ENCODE measurements at regions not wholly inside any gene's neighbourhood (a gene's known extent, or its start where the extent isn't known, plus 50 kb on each side); places are given as distances from the start of the nearest gene placed in this dataset.
"Not testable (repeated sequence)": the region's sequence is repeated elsewhere in the genome, so short reads cannot be mapped to it uniquely, and the experiment has no call there.

DNA sequence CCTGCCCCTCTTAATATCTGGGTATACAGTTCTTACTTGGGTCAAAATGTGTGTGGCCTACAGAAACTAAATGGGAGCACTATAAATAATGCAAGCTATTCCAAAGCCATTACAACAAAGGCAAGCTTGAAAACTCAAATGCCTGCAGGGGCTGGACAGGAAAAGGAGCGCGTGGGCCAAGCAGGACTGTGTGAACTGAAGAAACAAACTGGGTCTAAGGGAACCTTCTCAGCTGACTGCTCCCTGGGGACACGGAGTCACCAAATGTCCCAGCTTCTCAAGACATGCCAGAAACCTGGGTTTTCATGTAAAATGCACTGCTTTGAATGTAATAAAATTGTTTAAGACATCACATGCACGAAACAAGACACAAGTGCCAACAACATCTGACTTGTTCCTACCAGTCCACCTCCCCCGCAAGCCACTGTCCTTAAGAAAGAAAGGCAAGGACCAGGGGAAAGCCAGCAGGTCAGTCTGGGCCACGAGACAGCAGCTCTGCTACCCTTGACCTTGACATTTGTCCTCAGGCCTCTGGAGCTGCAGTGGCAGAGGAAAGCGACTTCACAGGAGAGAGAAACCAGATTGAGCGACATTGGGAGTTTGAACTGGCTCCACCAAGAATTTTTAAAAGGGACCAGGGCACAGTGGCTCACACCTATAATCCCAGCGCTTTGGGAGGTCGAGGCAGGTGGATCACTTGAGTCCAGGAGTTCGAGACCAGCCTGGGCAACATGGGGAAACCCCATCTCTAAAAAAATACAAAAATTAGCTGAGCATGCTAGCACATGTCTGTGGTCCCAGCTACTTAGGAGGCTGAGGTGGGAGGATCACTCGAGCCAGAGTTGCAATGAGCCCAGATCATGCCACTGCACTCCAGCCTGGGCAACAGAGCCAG, 89.7 kb upstream of the SH3BP4 start:
- DNase-seq (ENCODE audit: low spot score) = no peak

- not testable (repeated sequence) for DNase-seq (ENCODE audit: low spot score)
These were observed 92.4 kb upstream of the SH3BP4 start for GRCh38 chr2:234859330-234859872.

- DNase-seq (ENCODE audit: low spot score) = no peak
These were observed 93.0 kb upstream of the SH3BP4 start for GRCh38 chr2:234858790-234859329.

GRCh38 chr2:234858145-234858544, 93.7 kb upstream of the SH3BP4 start:
- DNase-seq (ENCODE audit: low spot score) = no peak

DNA sequence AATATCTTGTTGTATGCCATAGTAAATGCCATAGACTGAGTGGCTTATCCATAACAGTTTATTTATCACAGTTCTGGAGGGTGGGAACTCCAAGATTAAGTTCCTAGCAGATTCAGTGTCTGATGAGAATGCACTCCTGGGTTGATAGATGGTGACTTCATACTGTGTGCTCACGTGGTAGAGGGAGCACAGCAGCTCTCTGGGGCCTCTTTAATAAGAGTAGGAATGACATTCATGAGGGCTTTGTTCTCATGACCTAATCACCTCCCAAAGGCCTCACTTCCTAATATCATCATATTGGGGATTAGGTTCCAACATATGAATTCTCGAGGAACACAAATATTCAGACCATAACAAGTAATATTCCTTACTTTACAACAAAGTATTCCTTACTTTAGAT, 98.1 kb upstream of the SH3BP4 start:
- DNase-seq (ENCODE audit: low spot score) = no peak

GRCh38 chr2:234852941-234853340, 98.9 kb upstream of the SH3BP4 start:
- no peak for DNase-seq (ENCODE audit: low spot score)

DNA sequence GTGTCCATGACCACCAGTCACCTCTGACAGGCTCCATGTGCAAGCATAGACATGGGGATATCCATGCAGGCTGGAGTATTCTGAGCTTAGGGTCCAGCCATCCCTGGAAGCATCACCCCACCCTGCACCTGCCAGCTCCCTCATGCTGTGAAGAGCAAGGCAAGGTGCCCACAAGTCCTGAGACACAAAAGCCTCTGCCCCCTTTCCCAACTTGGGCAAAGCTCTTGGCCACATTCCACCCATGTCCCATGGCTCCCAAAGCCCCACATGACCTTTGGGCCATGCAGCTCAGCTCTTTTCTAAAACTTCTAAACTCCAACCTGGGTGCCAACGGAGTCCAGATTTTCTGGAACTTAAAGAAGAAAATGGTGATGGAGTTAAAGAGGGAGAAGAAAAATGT, 99.8 kb upstream of the SH3BP4 start:
- no peak for DNase-seq (ENCODE audit: low spot score)

DNA sequence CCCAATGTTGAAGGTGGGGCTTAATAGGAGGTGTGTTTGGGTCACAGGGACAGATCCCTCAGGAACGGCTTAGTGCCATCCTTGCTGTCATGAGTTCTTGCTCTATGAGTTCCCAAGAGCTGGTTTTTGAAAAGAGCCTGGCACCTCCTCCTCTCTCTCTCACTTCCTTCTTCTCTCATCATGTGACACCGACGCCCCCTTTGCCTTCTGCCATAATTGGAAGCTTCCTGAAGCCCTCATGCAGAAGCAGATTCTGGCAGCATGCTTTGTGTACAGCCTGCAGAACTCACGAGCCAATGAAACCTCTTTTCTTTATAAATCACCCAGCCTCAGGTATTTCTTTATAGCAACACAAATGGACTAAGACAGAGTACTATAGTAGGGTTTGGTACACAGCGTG, 100.4 kb upstream of the SH3BP4 start:
- DNase-seq (ENCODE audit: low spot score) = no peak

DNA sequence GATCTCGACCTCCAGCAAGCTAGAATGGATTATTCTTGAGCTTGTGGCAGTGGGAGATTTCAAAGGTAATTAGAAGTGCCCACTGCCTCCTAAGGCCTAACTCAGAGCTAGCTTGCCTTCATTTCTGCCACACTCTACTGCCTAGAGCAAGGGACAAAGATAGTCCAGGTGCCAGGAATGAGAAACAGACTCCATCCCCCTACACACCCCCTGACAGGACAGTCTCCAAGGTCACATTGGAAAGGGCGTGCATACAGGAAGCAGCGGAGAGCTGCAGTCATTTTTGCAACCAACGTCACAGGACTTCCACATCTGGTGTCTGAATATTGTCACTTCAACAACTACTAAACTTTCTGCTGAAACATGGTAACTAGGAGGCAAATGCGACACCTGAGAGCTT, 101.0 kb upstream of the SH3BP4 start:
- no peak for DNase-seq (ENCODE audit: low spot score)

- DNase-seq (ENCODE audit: low spot score) = no peak
These were observed 102.1 kb upstream of the SH3BP4 start for GRCh38 chr2:234849678-234850077.

DNA sequence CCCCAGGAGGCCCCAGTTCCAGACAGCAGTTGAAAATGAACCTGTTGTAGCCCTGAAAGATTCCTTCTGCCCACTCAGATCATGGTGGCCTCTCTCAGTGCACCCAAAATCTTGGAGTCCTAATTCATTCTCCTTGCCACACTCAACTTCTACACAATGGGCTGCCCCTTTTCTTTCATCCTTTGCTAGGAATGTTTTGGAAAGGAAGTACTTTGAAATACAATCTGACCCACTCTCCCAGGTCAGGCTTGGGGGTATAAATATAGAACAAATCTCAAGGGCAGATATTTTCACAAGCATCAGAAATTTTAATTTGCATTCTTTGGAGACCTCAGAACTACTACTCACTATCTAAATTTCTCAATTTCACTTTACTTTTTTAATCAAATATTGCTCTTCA, 103.2 kb upstream of the SH3BP4 start:
- DNase-seq (ENCODE audit: low spot score) = no peak

DNA sequence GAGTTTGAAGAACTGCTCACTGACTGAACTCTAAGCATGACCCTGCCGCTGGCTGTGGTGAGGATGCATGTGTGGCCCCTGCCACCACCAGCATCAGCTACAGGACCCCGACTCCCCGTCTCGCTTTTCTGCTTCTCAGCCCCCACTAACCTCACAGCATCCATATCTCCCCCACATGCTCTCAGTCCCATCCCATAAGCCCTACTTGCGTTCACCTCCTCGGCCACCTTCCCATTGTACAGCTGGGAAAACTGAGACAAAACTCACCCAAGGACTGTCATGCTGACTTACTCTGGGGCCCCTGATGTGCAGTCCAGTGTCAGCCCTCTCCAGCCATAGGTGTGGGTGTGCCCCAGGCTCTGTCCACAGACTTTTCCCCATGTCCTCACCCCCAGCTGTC, 104.2 kb upstream of the SH3BP4 start:
- DNase-seq (ENCODE audit: low spot score) = no peak

DNA sequence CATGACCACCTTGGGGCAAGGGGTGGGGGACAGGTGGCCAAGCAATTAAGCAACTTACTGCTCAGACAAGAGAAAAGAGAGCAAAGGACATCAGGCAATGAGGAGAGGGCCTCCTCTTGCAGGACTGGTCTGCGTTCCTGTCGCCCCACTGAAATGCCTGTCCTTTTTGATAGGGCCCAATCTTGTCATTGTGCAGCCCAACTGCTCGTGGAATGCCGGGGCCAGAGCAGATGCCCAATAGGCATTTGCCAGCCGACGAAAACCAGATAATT, 104.5 kb upstream of the SH3BP4 start:
- no peak for DNase-seq (ENCODE audit: low spot score)

GRCh38 chr2:234846599-234847363, 105.0 kb upstream of the SH3BP4 start:
- DNase-seq (ENCODE audit: low spot score) = no peak

DNA sequence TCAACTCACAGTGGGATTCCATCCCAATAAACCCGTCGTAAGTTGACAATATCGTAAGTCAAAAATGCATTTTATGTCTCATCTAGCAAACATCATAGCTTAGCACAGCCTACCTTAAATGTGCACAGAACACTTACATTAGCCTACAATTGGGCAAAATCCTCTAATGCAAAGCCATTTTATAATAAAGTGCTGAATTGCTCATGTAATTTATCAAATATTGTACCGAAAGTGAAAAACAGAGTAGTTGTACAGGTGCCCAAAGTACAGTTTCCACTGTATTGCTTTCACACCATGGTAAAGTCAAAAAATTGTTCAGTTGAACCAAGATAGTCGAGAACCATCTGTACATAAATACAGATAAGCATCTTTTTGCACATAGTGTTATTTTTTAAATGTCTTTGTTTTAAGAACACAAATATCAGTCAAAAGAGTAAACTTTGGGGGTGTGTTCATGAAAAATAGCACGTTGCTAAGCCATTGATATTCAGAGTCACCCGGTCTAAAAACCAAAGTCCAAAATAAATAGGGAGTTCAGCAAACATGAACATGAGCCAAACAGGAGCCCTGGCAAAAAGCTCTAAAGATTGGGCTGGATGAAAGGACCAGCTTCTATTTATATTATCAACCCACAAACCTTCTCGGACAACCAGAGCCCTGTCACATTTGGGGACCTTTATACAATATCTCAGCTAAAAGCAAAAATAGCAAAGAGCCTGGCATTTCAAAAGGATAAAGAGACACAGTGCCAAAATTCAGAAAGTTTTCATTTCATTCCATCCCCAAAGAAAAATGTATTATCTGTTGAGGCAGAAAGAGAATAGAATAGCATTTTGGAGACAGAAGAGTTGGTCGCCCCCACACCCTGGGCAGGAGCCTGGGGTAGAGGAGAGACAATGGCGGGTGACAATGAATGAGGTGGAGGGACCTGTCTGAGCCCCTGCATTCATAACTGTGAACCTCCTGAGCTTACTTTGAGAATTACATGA, 105.9 kb upstream of the SH3BP4 start:
- no peak for DNase-seq (ENCODE audit: low spot score)

- DNase-seq (ENCODE audit: low spot score) = no peak
These were observed 108.4 kb upstream of the SH3BP4 start for GRCh38 chr2:234843411-234843810.

- DNase-seq (ENCODE audit: low spot score) = no peak
These were observed 109.1 kb upstream of the SH3BP4 start for GRCh38 chr2:234842753-234843152.

- peak; percentile 34 for DNase-seq (ENCODE audit: low spot score)
These were observed 110.3 kb upstream of the SH3BP4 start for GRCh38 chr2:234841321-234842015.

DNA sequence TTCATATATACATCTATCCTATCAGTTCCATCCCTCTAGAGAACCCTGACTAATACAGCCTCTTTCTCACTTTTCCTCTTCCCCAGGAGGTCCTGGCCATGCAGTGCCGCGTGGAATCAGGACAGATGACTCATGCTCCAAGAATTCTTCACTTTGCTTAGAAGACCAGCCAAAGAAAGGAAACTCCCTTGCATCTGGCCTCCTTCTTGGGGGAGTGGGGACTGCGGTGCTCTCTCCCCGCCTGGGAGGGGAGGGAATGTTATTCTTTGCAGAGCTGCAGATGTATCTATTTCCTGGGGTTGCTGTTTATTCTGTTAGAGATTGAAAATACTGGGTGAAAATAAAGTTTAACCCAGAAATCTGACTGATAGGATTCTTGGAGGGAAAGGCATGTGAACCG, 111.5 kb upstream of the SH3BP4 start:
- DNase-seq (ENCODE audit: low spot score) = peak; percentile 84

GRCh38 chr2:234839285-234839684, 112.5 kb upstream of the SH3BP4 start:
- DNase-seq (ENCODE audit: low spot score) = peak; percentile 27

DNA sequence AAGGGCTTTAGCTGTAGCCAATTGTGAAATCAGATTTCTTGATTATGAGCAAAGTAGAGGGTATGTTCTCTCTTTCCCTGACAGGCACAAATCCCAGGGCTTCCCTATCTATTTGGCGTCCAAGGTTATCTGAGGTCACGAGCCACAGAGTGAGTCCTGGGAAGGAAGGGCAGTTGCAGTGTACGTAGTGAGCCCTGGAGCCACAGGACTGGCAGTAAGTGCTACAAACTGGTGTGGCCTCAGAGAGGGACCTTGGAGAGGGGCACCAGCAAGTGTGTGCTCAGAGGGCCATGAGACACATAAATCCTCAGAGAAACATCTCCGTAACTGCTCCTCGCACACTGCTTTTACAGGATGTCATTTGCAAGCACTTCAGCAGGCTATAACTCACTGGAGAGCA, 115.5 kb upstream of the SH3BP4 start:
- DNase-seq (ENCODE audit: low spot score) = no peak
